ENCODE measurements at regions not wholly inside any gene's neighbourhood (a gene's known extent, or its start where the extent isn't known, plus 50 kb on each side); places are given as distances from the start of the nearest gene placed in this dataset.

DNA sequence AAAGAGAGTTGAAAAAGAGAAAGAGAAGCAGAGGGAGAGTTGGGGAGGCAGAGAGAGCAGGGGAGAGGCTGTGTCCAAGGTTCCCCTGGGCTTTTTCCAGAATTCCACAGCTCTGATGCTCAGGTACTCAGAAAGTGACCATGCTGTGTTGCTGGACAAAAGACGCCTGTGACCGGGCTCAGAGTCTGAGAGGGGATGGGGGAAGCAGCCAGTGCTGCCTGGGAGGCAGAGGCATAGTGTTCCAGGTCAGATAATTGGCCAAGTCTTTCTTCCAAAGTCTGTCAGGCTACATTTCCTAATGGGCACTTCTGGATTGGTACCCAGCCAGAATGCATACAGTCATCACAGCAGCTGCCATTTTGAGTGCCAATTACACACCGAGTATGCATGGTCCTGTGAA is 86.1 kb downstream of the PTPRS start:
- intact Hi-C loops (cut with DNase I) = no loop called here
- H3K27me3 ChIP-seq (replicated peaks; ENCODE audit: insufficient read depth) = no peaks in the 10 kb centered on the region
- no peak overlapping the region for H3K27ac ChIP-seq
- 63% methylated on average over 3 of the region's 3 CpGs for WGBS
- no peak overlapping the region for H3K4me3 ChIP-seq
- H3K36me3 ChIP-seq = peaks cover 0 to 2% of the 10 kb centered on the region in 2 donors
- no peaks in the 10 kb centered on the region for H3K9me3 ChIP-seq
- no peaks in the 10 kb centered on the region for H3K4me1 ChIP-seq (replicated peaks)
- TF ChIP-seq POLR2A (IDR thresholded peaks at IDR 0.05) (no peak), POLR2AphosphoS5 (IDR thresholded peaks at IDR 0.05) (no peak)
- TF ChIP-seq, protein P1, sequence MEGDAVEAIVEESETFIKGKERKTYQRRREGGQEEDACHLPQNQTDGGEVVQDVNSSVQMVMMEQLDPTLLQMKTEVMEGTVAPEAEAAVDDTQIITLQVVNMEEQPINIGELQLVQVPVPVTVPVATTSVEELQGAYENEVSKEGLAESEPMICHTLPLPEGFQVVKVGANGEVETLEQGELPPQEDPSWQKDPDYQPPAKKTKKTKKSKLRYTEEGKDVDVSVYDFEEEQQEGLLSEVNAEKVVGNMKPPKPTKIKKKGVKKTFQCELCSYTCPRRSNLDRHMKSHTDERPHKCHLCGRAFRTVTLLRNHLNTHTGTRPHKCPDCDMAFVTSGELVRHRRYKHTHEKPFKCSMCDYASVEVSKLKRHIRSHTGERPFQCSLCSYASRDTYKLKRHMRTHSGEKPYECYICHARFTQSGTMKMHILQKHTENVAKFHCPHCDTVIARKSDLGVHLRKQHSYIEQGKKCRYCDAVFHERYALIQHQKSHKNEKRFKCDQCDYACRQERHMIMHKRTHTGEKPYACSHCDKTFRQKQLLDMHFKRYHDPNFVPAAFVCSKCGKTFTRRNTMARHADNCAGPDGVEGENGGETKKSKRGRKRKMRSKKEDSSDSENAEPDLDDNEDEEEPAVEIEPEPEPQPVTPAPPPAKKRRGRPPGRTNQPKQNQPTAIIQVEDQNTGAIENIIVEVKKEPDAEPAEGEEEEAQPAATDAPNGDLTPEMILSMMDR (IDR thresholded peaks at IDR 0.05) = no peak
- no peak for DNase-seq (ENCODE audit: low spot score)

GRCh38 chr19:5253406-5254110 is 87.1 kb downstream of the PTPRS start:
- WGBS = 85% methylated on average over 3 of the region's 3 CpGs
- Histone ChIP-seq H3K27me3 (replicated peaks; ENCODE audit: insufficient read depth) (no peaks in the 10 kb centered on the region), H3K4me3 (no peak overlapping the region), H3K9me3 (no peaks in the 10 kb centered on the region), H3K27ac (no peak overlapping the region), H3K4me1 (replicated peaks) (no peaks in the 10 kb centered on the region), H3K36me3 (peaks cover 0 to 2% of the 10 kb centered on the region in 2 donors)
- intact Hi-C loops (cut with DNase I) = no loop called here
- TF ChIP-seq POLR2AphosphoS5 (IDR thresholded peaks at IDR 0.05) = no peak
- no peak for TF ChIP-seq POLR2A (IDR thresholded peaks at IDR 0.05)
- TF ChIP-seq, protein P1 (IDR thresholded peaks at IDR 0.05) = no peak
- DNase-seq (ENCODE audit: low spot score) = no peak

DNA sequence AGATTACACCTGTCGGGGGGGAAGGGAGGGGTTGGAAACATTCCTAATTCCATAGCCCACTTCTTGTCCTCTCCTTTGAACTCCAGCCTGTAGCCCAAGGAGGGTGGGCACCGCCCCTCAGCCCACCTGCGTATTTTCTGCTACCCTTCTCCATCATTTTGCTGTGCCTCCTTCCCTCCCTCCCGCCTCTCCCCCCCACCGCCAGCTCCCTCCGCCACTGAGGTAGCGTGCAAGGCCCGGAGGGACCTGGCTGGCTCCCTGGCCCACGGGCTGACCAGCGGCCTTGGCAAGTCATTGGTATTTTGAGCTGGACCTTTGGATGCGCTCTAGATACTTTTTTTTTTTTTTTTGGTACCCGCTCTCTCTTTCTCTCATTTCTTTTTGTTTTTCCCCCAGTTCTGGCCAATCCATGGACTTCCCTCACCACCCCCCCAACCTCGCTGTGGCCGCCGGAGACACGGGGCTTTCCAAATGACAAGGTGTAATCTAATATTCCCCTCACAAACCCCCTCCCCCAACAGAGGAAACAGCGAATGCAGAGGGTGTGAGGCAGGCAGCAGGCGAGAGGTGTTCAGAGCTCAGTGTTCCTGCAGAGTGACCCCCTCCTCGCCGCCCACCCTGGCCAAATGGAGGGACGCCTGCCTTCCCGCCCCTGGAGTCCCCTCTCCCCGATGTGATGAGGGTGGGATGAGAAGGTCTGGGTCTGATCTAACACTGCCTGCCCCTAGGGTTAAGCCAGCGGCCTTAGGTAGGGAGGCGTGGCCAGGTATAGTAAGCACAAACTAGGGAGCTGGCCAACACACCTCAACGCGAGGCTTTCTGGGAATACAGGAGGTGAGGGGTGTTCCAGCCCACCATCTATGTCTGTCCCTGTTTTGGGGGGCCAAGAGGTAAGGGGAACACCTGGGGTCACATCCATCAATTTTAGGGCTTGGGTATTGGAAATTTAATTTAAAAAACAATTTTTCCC is 89.2 kb downstream of the PTPRS start:
- Histone ChIP-seq H3K4me1 (replicated peaks) (no peaks in the 10 kb centered on the region), H3K4me3 (no peak overlapping the region), H3K36me3 (no peaks in the 10 kb centered on the region), H3K27me3 (replicated peaks; ENCODE audit: insufficient read depth) (no peaks in the 10 kb centered on the region), H3K9me3 (no peaks in the 10 kb centered on the region), H3K27ac (peak overlapping the region in 1 of 2 donors; percentile 31)
- intact Hi-C loops (cut with DNase I) = no loop called here
- no peak for DNase-seq (ENCODE audit: low spot score)
- WGBS = 45% methylated on average over 27 of the region's 27 CpGs
- TF ChIP-seq, protein P1 (IDR thresholded peaks at IDR 0.05) = no peak
- TF ChIP-seq POLR2A (IDR thresholded peaks at IDR 0.05) (no peak), POLR2AphosphoS5 (IDR thresholded peaks at IDR 0.05) (no peak)

DNA sequence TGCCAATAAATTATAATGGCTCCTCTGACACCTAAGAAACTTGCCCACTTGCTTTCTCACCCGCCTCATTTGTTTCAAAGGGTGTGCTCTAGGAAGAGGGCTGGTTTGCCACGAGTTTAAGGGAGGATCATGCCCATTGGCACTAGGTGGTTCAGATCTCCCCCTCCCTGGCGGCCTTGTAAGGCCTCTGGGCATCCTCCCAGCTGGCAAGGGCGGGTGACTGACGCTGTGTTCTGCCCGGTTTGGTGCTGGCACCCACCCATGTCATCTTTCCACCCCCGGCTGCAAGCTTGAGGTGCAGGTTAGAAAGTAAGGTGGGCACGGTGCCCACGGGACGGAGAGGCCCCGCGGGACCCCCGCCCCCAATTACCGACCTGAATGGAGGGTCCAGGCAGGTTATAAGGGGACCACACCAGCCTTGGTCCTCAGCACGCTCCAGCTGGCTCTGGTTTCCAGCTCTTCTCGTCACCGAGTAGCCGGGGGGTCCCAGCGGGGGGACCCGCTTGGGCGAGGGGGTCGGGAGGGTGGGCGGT is 90.4 kb downstream of the PTPRS start:
- peak; percentile 83 for TF ChIP-seq POLR2AphosphoS5 (IDR thresholded peaks at IDR 0.05)
- TF ChIP-seq, protein P1 (IDR thresholded peaks at IDR 0.05) = no peak
- 37% methylated on average over 23 of the region's 23 CpGs for WGBS
- no peaks in the 10 kb centered on the region for H3K36me3 ChIP-seq
- DNase-seq (ENCODE audit: low spot score) = peak; percentile 87
- H3K9me3 ChIP-seq = no peaks in the 10 kb centered on the region
- intact Hi-C loops (cut with DNase I) = no loop called here
- H3K4me1 ChIP-seq (replicated peaks) = no peaks in the 10 kb centered on the region
- no peaks in the 10 kb centered on the region for H3K27me3 ChIP-seq (replicated peaks; ENCODE audit: insufficient read depth)
- no peak overlapping the region for H3K4me3 ChIP-seq
- H3K27ac ChIP-seq = peak overlapping the region; percentile 31
